HepG2 (cell line): ENCODE measurements at regions not wholly inside any gene's neighbourhood (a gene's known extent, or its start where the extent isn't known, plus 50 kb on each side); places are given as distances from the start of the nearest gene placed in this dataset.

Experiments
- ATAC-seq: fragments of 200-7000 bp; cut with Tn5 transposase; 3 replicates; pipeline ENCODE4 v1.9.1; 2020; ENCODE audit warnings: mild to moderate bottlenecking, moderate library complexity
- BruUV-seq: library from RNA; stranded (reverse); fragments of 400-500 nt; replicated peaks from 2 replicates; lab custom pipeline; 2021; lab: Mats Ljungman, UMichigan
- CTCF ChIA-PET: fragments of 300-600 bp; formaldehyde crosslinking; extraction: SDS; loops from one replicate; lab custom pipeline; 2021; ENCODE audit warnings: low total read pairs, inconsistent platforms, low intra/inter-chr PET ratio; lab: Yijun Ruan, JAX
- POLR2A ChIA-PET: fragments of 350-600 bp; sonication (Branson Sonifier 250); formaldehyde crosslinking; loops from one replicate; lab custom pipeline; 2020; ENCODE audit warnings: antibody characterized with exemption, inconsistent platforms; lab: Yijun Ruan, JAX
- DNase-seq: peaks from one replicate; pipeline ENCODE4 v3.0.0-alpha.2; 2015; ENCODE audit warnings: low spot score
- FAIRE-seq: peaks from 3 replicates; lab custom pipeline; 2011; peaks lifted over from hg19 to GRCh38; lab: Jason Lieb, UNC
- H2AFZ ChIP-seq: one replicate; pipeline ENCODE4 v1.6.1; 2011; ENCODE audit warnings: low read length, inconsistent platforms
- H3K27ac ChIP-seq: fragments of 300-600 bp; 3 replicates; pipeline ENCODE4 v1.8.0; 2011; ENCODE audit warnings: mixed run types, mild to moderate bottlenecking, mixed read lengths, low read length, inconsistent platforms; ENCODE audit not compliant: insufficient read depth; ENCODE audit errors: extremely low read length
- H3K27me3 ChIP-seq, 2 experiments: fragments of 200-600 bp in 1 of 2; 2 replicates in 1 of 2; 3 replicates in 1 of 2; pipeline versions ENCODE4 v1.6.0 to v1.8.0; 2011; ENCODE audit warnings: low read length in 2 of 2, mild to moderate bottlenecking in 2 of 2, moderate library complexity in 2 of 2, inconsistent platforms in 1 of 2; ENCODE audit not compliant: insufficient read depth in 2 of 2, control insufficient read depth in 1 of 2
- H3K36me3 ChIP-seq, 2 experiments: fragments of 200-600 bp in 1 of 2; replicated peaks in 1 of 2; 2 replicates in 1 of 2; 3 replicates in 1 of 2; pipeline versions ENCODE4 v1.5.1 to v1.8.0; 2011; ENCODE audit warnings: low read length in 2 of 2, inconsistent platforms in 1 of 2; ENCODE audit not compliant: insufficient read depth in 2 of 2, control insufficient read depth in 1 of 2
- H3K4me1 ChIP-seq: 2 replicates; pipeline ENCODE4 v1.5.1; 2012; ENCODE audit warnings: low read length, inconsistent platforms; ENCODE audit not compliant: insufficient read depth
- H3K4me2 ChIP-seq: 2 replicates; pipeline ENCODE4 v1.6.0; 2011; ENCODE audit warnings: low read depth, low read length, inconsistent platforms
- H3K4me3 ChIP-seq, 3 experiments: fragments of 200-600 bp in 1 of 3; sonication (generic), shearing (Covaris generic) in 1 of 3; replicated peaks in 1 of 3; 2 replicates each; pipeline ENCODE4 v1.5.1; 2011 to 2016; ENCODE audit warnings: low read length in 3 of 3, inconsistent platforms in 2 of 3, low read depth in 2 of 3, mild to moderate bottlenecking in 2 of 3, control low read depth in 1 of 3, mixed read lengths in 1 of 3; ENCODE audit not compliant: insufficient read depth in 1 of 3
- H3K79me2 ChIP-seq: one replicate; pipeline ENCODE4 v1.6.1; 2011; ENCODE audit warnings: low read length, inconsistent platforms; ENCODE audit not compliant: insufficient read depth
- H3K9ac ChIP-seq: 2 replicates; pipeline ENCODE4 v1.6.0; 2011; ENCODE audit warnings: mild to moderate bottlenecking, low read depth, low read length, inconsistent platforms; ENCODE audit not compliant: insufficient read depth
- H3K9me3 ChIP-seq: 2 replicates; pipeline ENCODE4 v1.5.1; 2012; ENCODE audit warnings: mild to moderate bottlenecking, low read length
- H4K20me1 ChIP-seq: 2 replicates; pipeline ENCODE4 v1.6.0; 2011; ENCODE audit warnings: inconsistent platforms, mild to moderate bottlenecking, low read length, moderate library complexity; ENCODE audit not compliant: insufficient read depth
- AGO1 ChIP-seq: fragments of 200-400 bp; formaldehyde crosslinking; IDR thresholded peaks from 2 replicates; pipeline ENCODE4 v1.6.1; 2017; ENCODE audit warnings: mild to moderate bottlenecking, low read depth, low read length, moderate library complexity; ENCODE audit not compliant: poor library complexity, severe bottlenecking
- CHCHD3 ChIP-seq: sonication (generic); formaldehyde crosslinking; IDR thresholded peaks from 2 replicates; pipeline ENCODE4 v1.8.0; 2022; ENCODE audit warnings: mild to moderate bottlenecking, missing genetic modification reagents, moderate library complexity
- CHD4 ChIP-seq: fragments of 200-600 bp; sonication (generic); IDR thresholded peaks from 2 replicates; pipeline ENCODE4 v1.7.0; 2017; ENCODE audit warnings: mild to moderate bottlenecking, low read length, borderline replicate concordance
- ESRRA ChIP-seq: sonication (generic); formaldehyde crosslinking; IDR thresholded peaks from 2 replicates; pipeline ENCODE4 v1.5.1; 2020; ENCODE audit warnings: mild to moderate bottlenecking, low read depth, missing genetic modification reagents
- RFX5 ChIP-seq: IDR thresholded peaks from 2 replicates; pipeline ENCODE4 v1.6.1; 2011; ENCODE audit warnings: low read depth, low read length, improper control_type of control experiment
- TOE1 ChIP-seq: sonication (generic); formaldehyde crosslinking; IDR thresholded peaks from 2 replicates; pipeline ENCODE4 v1.4.0; 2020; ENCODE audit warnings: mild to moderate bottlenecking, missing genetic modification reagents
- U2AF2 ChIP-seq: fragments of 200-400 bp; formaldehyde crosslinking; IDR thresholded peaks from 2 replicates; pipeline ENCODE4 v1.6.1; 2017; ENCODE audit warnings: low read depth, mild to moderate bottlenecking, low read length
- ZBTB20 ChIP-seq: sonication (generic); formaldehyde crosslinking; IDR thresholded peaks from 2 replicates; pipeline ENCODE4 v1.8.1; 2023; ENCODE audit warnings: missing genetic modification reagents, low read depth, mild to moderate bottlenecking, borderline replicate concordance
- ZNF496 ChIP-seq: sonication (generic); formaldehyde crosslinking; IDR thresholded peaks from 2 replicates; pipeline ENCODE4 v1.8.1; 2023; ENCODE audit warnings: mild to moderate bottlenecking, moderate library complexity, missing genetic modification reagents; ENCODE audit not compliant: insufficient replicate concordance
- ZNF597 ChIP-seq: sonication (generic); formaldehyde crosslinking; IDR thresholded peaks from 2 replicates; pipeline ENCODE4 v1.5.0; 2020; ENCODE audit warnings: missing genetic modification reagents
- ZNF773 ChIP-seq: sonication (generic); formaldehyde crosslinking; IDR thresholded peaks from 2 replicates; pipeline ENCODE4 v1.4.0; 2020; ENCODE audit warnings: missing genetic modification reagents, borderline replicate concordance
- WGBS: methylation state at CpG from one replicate; pipeline ENCODE4 v1.1.6; 2017; ENCODE audit warnings: low lambda C conversion rate; 5-methylcytosine and 5-hydroxymethylcytosine counted together
- in situ Hi-C: cut with HindIII; loops from 2 replicates; pipeline ENCODE4 v1.10.0; 2017; ENCODE audit warnings: low pct_unique_long_range_greater_than_20kb; ENCODE audit not compliant: extremely low pct_ligation_motif_present
- intact Hi-C: fragments of 100-400 bp; cut with micrococcal nuclease; formaldehyde crosslinking; loops from one replicate; pipeline ENCODE4 v1.10.0; 2022; ENCODE audit not compliant: unreplicated experiment
- TF ChIP-seq, protein P1 (sequence below): sonication (generic); formaldehyde crosslinking; IDR thresholded peaks from 2 replicates; pipeline ENCODE4 v1.4.0; 2020; ENCODE audit warnings: low read depth, mild to moderate bottlenecking, missing genetic modification reagents
- TF ChIP-seq, protein P2 (sequence below): IDR thresholded peaks from 2 replicates; pipeline ENCODE4 v1.6.1; 2016; ENCODE audit warnings: control low read depth

DNA sequence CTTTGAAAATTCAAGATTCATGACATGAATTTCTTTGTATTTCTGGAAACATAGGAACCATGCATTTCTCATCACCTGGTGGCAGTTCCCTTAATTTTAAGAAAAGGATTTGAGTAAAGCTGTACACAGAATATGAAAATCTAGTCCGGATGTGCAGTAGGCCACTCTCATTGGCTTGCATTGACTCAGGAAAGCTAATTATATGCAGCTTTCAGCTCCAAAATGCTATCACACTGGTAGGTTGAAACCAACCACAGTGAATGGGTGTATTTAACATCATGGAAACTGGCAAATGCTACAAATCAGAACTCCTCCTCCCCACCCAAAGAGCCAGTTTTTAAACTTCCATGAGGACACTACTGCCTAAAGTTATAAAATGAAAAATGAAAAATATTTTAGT, 161.6 kb upstream of the FBXL17 start:
- CTCF ChIA-PET, result no interaction called here
- WGBS, result 7% methylated on average over 1 of the region's 1 CpG

More for the DNA sequence above, 161.6 kb upstream of the FBXL17 start:
- Histone ChIP-seq H3K79me2 (no peaks in the 10 kb centered on the region), H3K4me1 (no peaks in the 10 kb centered on the region), H4K20me1 (no peaks in the 10 kb centered on the region), H3K4me3 (no peak overlapping the region), H2AFZ (no peak overlapping the region), H3K27ac (no peak overlapping the region), H3K9ac (no peak overlapping the region), H3K36me3 (no peaks in the 10 kb centered on the region), H3K9me3 (no peaks in the 10 kb centered on the region), H3K4me2 (no peak overlapping the region), H3K27me3 (no peaks in the 10 kb centered on the region)
- no TSS peak for BruUV-seq
- in situ Hi-C loops (no loop called here), intact Hi-C loops (no loop called here)
- TF ChIP-seq ZNF496 (CRISPR knock-in tag) (no peak), ESRRA (no peak), ZNF773 (no peak), ZNF597 (CRISPR knock-in tag) (no peak), TOE1 (CRISPR knock-in tag) (no peak), CHCHD3 (no peak), AGO1 (no peak), RFX5 (no peak), ZBTB20 (no peak), U2AF2 (no peak), CHD4 (no peak)
- TF ChIP-seq, protein P1, sequence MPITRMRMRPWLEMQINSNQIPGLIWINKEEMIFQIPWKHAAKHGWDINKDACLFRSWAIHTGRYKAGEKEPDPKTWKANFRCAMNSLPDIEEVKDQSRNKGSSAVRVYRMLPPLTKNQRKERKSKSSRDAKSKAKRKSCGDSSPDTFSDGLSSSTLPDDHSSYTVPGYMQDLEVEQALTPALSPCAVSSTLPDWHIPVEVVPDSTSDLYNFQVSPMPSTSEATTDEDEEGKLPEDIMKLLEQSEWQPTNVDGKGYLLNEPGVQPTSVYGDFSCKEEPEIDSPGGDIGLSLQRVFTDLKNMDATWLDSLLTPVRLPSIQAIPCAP (CRISPR knock-in tag), result no peak
- TF ChIP-seq, protein P2, sequence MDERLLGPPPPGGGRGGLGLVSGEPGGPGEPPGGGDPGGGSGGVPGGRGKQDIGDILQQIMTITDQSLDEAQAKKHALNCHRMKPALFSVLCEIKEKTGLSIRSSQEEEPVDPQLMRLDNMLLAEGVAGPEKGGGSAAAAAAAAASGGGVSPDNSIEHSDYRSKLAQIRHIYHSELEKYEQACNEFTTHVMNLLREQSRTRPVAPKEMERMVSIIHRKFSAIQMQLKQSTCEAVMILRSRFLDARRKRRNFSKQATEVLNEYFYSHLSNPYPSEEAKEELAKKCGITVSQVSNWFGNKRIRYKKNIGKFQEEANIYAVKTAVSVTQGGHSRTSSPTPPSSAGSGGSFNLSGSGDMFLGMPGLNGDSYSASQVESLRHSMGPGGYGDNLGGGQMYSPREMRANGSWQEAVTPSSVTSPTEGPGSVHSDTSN (CRISPR knock-in tag), result no peak
- no peak for FAIRE-seq
- no peak for ATAC-seq
- POLR2A ChIA-PET, result no interaction called here
- DNase-seq, result no peak
